ENCODE measurements at regions not wholly inside any gene's neighbourhood (a gene's known extent, or its start where the extent isn't known, plus 50 kb on each side); places are given as distances from the start of the nearest gene placed in this dataset.

DNA sequence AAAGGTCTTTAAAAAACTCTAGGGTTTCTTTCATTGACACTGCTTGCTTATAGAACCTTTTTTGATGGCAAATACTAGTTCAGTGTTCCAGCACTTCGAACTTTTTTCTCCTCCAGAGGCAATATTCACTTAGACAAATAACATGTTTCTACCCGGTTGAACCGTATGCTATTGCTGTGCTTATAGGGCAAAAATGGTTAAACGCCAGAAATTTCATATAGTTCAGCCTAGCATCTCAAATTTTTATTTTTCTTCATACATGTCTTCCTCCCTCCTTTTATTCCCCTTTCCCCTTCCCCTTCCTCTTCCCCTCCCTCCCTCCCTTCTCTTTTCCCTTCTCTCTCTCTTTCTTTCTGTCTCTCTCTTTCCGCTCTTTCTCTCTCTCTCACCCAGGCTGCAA is 96.9 kb upstream of the FSHR start:
- no peak overlapping the region for H3K27ac ChIP-seq
- TF ChIP-seq, protein P1, sequence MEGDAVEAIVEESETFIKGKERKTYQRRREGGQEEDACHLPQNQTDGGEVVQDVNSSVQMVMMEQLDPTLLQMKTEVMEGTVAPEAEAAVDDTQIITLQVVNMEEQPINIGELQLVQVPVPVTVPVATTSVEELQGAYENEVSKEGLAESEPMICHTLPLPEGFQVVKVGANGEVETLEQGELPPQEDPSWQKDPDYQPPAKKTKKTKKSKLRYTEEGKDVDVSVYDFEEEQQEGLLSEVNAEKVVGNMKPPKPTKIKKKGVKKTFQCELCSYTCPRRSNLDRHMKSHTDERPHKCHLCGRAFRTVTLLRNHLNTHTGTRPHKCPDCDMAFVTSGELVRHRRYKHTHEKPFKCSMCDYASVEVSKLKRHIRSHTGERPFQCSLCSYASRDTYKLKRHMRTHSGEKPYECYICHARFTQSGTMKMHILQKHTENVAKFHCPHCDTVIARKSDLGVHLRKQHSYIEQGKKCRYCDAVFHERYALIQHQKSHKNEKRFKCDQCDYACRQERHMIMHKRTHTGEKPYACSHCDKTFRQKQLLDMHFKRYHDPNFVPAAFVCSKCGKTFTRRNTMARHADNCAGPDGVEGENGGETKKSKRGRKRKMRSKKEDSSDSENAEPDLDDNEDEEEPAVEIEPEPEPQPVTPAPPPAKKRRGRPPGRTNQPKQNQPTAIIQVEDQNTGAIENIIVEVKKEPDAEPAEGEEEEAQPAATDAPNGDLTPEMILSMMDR (conservative IDR thresholded peaks at IDR 0.05): no peak

DNA sequence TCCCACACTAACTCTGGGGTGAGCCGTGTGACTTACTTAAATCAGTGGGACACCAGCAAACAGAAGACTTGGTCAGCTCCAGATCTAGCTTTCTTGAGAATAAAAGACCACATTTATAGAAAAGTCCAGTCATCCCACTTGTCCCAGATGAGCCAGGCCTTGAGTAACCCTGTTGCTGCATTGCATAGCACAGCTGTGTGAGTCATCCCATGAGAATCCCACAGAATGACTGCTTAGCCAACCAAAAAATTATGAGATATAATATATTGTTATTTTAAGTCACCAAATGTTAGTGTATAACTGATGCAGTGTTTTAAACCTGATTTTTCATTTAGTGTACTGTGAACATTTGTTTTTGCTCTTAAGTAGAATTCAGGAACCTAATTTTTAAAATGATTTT is 94.2 kb upstream of the FSHR start:
- TF ChIP-seq, protein P1 (conservative IDR thresholded peaks at IDR 0.05): no peak
- H3K27ac ChIP-seq: no peak overlapping the region

DNA sequence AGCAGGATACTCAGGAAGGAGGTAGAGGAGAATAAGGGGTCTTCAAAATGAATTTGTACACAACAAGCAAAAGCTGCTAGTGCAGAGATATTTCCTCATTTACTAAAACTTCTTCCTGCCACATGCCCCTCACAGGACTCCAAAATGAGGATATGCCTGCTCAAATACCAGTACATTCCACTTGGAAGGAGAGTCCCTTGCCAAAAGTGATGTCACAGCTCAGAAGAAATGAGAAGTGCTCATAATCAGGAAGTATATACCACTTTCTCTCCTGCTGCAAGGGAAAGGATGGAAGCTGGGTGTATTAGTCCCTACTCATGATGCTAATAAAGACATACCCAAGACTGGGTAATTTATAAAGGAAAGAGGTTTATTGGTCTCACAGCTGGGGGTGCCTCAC is 87.7 kb upstream of the FSHR start:
- no peak overlapping the region for H3K27ac ChIP-seq
- TF ChIP-seq, protein P1 (conservative IDR thresholded peaks at IDR 0.05): no peak

DNA sequence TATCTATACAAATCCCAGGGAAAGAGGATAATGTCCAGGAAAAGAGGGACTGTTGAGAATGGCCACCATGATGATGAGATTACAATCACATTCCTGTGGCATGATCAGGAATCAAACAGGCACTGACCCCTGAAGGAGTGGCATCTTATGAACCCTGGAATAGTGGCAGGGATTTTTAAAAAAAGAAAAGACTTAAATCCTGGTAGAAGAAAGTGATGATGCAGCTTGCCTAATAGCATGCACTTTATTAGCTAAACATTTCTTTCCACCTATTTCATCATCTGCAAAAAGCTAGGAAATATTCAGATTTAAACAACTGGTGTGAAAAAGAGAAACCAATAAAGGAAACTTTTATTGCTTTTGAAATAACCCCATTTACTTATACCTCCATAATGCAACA is 87.2 kb upstream of the FSHR start:
- TF ChIP-seq, protein P1 (conservative IDR thresholded peaks at IDR 0.05): no peak

DNA sequence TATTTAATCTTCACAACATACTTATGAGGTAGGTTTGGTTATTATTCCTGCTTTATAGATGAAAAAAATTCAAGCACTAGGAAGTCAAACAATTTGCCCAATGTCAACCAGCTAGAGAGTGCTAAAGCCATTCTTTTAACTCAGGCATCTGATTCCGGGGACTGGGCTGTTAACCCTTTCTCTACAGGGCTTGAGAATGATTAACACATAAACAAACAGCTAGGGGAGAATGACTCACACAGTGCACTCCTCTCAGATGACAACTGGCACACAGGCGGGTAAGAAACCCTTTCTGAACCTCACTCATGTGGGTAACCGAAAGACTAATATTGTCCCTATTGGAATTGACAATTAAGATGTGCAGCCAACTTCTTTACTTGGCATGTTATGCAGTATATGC is 86.3 kb upstream of the FSHR start:
- TF ChIP-seq, protein P1 (conservative IDR thresholded peaks at IDR 0.05): no peak
- no peak overlapping the region for H3K27ac ChIP-seq

More for the DNA sequence above, 87.2 kb upstream of the FSHR start:
- no peak overlapping the region for H3K27ac ChIP-seq

DNA sequence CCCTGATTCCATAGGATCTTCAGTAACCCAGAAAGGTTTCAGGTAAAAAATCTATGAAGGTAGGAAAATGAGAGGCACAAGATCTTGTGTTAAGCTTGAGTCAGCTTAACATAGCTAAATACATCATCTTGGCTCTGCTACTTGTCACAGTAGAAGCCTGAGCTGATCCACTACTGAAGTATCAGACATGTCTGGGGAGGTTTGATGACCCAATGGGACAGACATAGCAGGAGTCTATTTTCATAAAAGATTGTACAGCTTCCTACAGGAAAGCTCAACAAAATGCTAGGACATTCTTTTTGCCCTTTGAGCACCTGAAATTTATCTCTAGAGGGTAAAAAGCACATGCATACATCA is 84.3 kb upstream of the FSHR start:
- no peak overlapping the region for H3K27ac ChIP-seq
- TF ChIP-seq, protein P1 (conservative IDR thresholded peaks at IDR 0.05): no peak

DNA sequence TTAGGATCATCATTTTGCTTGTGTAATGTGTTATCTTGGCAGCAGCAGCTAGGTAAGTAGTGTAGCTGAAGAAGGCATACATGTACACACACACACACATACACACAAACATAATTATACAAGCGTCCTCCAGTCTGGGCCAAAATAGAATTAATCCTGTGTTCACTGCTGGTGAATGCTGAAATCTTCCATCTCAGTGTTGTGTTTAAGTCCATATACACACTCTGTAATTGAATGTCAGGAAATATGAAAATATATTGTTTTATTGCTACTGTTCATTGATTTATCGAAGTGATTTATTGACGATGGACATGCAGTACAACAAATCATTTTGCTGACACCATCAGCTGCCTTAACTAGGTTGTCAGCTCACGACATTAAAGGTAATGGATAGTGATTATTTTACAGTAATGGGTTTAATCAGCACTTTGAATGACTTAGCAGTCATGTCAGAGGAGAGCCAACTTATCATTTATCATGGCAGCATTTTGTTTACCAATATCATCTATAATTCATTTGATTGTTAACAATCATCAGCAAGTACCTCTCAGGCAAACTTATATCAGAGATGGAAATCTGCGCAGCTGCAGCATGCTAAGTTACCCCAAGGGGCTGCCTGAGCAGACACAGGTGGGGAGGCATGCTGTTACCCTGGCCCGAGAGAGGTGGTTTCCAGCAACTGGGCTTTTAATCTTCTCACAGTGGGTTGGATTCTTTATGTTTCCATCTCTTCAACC is 83.7 kb upstream of the FSHR start:
- TF ChIP-seq, protein P1 (conservative IDR thresholded peaks at IDR 0.05): no peak
- no peak overlapping the region for H3K27ac ChIP-seq
